GM12878 (cell line): ENCODE measurements at regions not wholly inside any gene's neighbourhood (a gene's known extent, or its start where the extent isn't known, plus 50 kb on each side); places are given as distances from the start of the nearest gene placed in this dataset.

ENCODE experiments used
- ATAC-seq: fragments of 200-7000 bp; cut with Tn5 transposase; 3 replicates; pipeline ENCODE4 v1.9.1; 2020; ENCODE audit warnings: mild to moderate bottlenecking, moderate library complexity
- BruUV-seq: library from RNA; stranded (reverse); fragments of 400-500 nt; replicated peaks from 2 replicates; lab custom pipeline; 2021; lab: Mats Ljungman, UMichigan
- CTCF ChIA-PET: fragments of 300-600 bp; sonication (Branson Sonifier 250); formaldehyde crosslinking; extraction: SDS; loops from one replicate; lab custom pipeline; 2021; ENCODE audit warnings: inconsistent platforms; lab: Yijun Ruan, JAX
- POLR2A ChIA-PET: fragments of 350-600 bp; formaldehyde crosslinking; extraction: SDS; loops from one replicate; lab custom pipeline; 2021; ENCODE audit warnings: inconsistent platforms; lab: Charles Lee
- RAD21 ChIA-PET: fragments of 300-600 bp; sonication (Branson Sonifier 250); formaldehyde crosslinking; loops from one replicate; lab custom pipeline; 2023; ENCODE audit warnings: antibody characterized with exemption; ENCODE audit not compliant: unreplicated experiment; lab: Charles Lee
- SMC1A ChIA-PET: fragments of 300-600 bp; sonication (Branson Sonifier 250); formaldehyde crosslinking; loops from one replicate; lab custom pipeline; 2023; ENCODE audit not compliant: unreplicated experiment, uncharacterized antibody; lab: Charles Lee
- DNase-seq: peaks from one replicate; pipeline ENCODE4 v3.0.0-alpha.2; 2011; ENCODE audit warnings: low read depth, low spot score
- FAIRE-seq: peaks from 3 replicates; lab custom pipeline; 2011; peaks lifted over from hg19 to GRCh38; lab: Jason Lieb, UNC
- H2AFZ ChIP-seq: 2 replicates; pipeline ENCODE4 v1.6.0; 2011; ENCODE audit warnings: low read depth, low read length, control low read depth; ENCODE audit not compliant: control insufficient read depth
- H3K27ac ChIP-seq: 2 replicates; pipeline ENCODE4 v1.5.1; 2011; ENCODE audit warnings: control low read depth; ENCODE audit not compliant: control insufficient read depth, insufficient read depth
- H3K27me3 ChIP-seq, 2 experiments: replicated peaks in 1 of 2; 2 replicates each; pipeline versions ENCODE4 v1.6.0 to v1.6.1; 2011; ENCODE audit warnings: low read length in 1 of 2; ENCODE audit not compliant: control insufficient read depth in 2 of 2, insufficient read depth in 2 of 2
- H3K36me3 ChIP-seq, 2 experiments: 2 replicates each; pipeline ENCODE4 v1.5.1; 2011; ENCODE audit warnings: low read length in 1 of 2; ENCODE audit not compliant: control insufficient read depth in 2 of 2, insufficient read depth in 2 of 2
- H3K4me1 ChIP-seq: 2 replicates; pipeline ENCODE4 v1.6.1; 2011; ENCODE audit warnings: mild to moderate bottlenecking, low read length, moderate library complexity, mixed read lengths; ENCODE audit not compliant: control insufficient read depth, insufficient read depth
- H3K4me2 ChIP-seq: 2 replicates; pipeline ENCODE4 v1.6.0; 2011; ENCODE audit warnings: control low read depth; ENCODE audit not compliant: control insufficient read depth, insufficient read depth
- H3K4me3 ChIP-seq: fragments of 200-600 bp; sonication (generic); 2 replicates; pipeline ENCODE4 v1.5.1; 2016
- H3K79me2 ChIP-seq: 2 replicates; pipeline ENCODE4 v1.6.0; 2011; ENCODE audit warnings: low read length; ENCODE audit not compliant: control insufficient read depth, insufficient read depth
- H3K9ac ChIP-seq: 2 replicates; pipeline ENCODE4 v1.8.0; 2011; ENCODE audit warnings: low read length, control low read depth, mixed read lengths; ENCODE audit not compliant: control insufficient read depth, insufficient read depth
- H3K9me3 ChIP-seq: replicated peaks from 3 replicates; pipeline ENCODE4 v1.5.1; 2011; ENCODE audit warnings: mild to moderate bottlenecking, low read length; ENCODE audit not compliant: control insufficient read depth, insufficient read depth
- H4K20me1 ChIP-seq: 2 replicates; pipeline ENCODE4 v1.6.0; 2011; ENCODE audit not compliant: control insufficient read depth, insufficient read depth
- BCLAF1 ChIP-seq: fragments of 450-650 bp; IDR thresholded peaks from 2 replicates; pipeline ENCODE4 v1.6.1; 2017; ENCODE audit warnings: antibody characterized with exemption, mild to moderate bottlenecking, moderate library complexity
- CBX3 ChIP-seq: fragments of 200-600 bp; sonication (generic); IDR thresholded peaks from 2 replicates; pipeline ENCODE4 v1.6.1; 2016; ENCODE audit warnings: low read depth, borderline replicate concordance
- CREB1 ChIP-seq: IDR thresholded peaks from 2 replicates; pipeline ENCODE4 v1.6.1; 2012; ENCODE audit warnings: low read depth, mild to moderate bottlenecking, inconsistent platforms
- CTCF ChIP-seq, 3 experiments: IDR thresholded peaks in 2 of 3; conservative IDR thresholded peaks in 1 of 3; 2 replicates each; pipeline ENCODE4 v1.5.1; 2011; ENCODE audit warnings: low read depth in 3 of 3, low read length in 3 of 3, mild to moderate bottlenecking in 3 of 3, control low read depth in 2 of 3, moderate library complexity in 2 of 3, inconsistent platforms in 1 of 3, mixed read lengths in 1 of 3; ENCODE audit not compliant: control insufficient read depth in 2 of 3, insufficient read depth in 1 of 3; ENCODE audit errors: extremely low read depth in 1 of 3
- FOS ChIP-seq: IDR thresholded peaks from 3 replicates; pipeline ENCODE4 v1.6.1; 2011; ENCODE audit warnings: borderline replicate concordance; ENCODE audit not compliant: insufficient read length; ENCODE audit errors: extremely low read depth
- GATAD2B ChIP-seq: fragments of 450-650 bp; conservative IDR thresholded peaks from 2 replicates; pipeline ENCODE4 v1.6.1; 2017; ENCODE audit warnings: low read depth, mild to moderate bottlenecking, moderate library complexity
- HCFC1 ChIP-seq: fragments of 150-350 bp; IDR thresholded peaks from 2 replicates; pipeline ENCODE4 v1.6.1; 2014; ENCODE audit warnings: low read length
- IRF5 ChIP-seq: fragments of 450-650 bp; IDR thresholded peaks from 2 replicates; pipeline ENCODE4 v1.6.1; 2017; ENCODE audit warnings: borderline replicate concordance
- MEF2A ChIP-seq: IDR thresholded peaks from 2 replicates; pipeline ENCODE4 v1.6.1; 2011; ENCODE audit warnings: low read depth, mild to moderate bottlenecking, low read length, moderate library complexity; ENCODE audit not compliant: insufficient read depth
- MTA2 ChIP-seq: fragments of 450-650 bp; IDR thresholded peaks from 2 replicates; pipeline ENCODE4 v1.6.1; 2016; ENCODE audit warnings: low read depth, mild to moderate bottlenecking, moderate library complexity
- NFYB ChIP-seq: IDR thresholded peaks from 2 replicates; pipeline ENCODE4 v1.6.1; 2011; ENCODE audit warnings: low read depth, mild to moderate bottlenecking, low read length, improper control_type of control experiment, moderate library complexity; ENCODE audit not compliant: insufficient read depth
- NR2C2 ChIP-seq: IDR thresholded peaks from 2 replicates; pipeline ENCODE4 v1.6.1; 2011; ENCODE audit warnings: borderline replicate concordance, low read depth; ENCODE audit not compliant: control insufficient read depth, insufficient read length
- NR2F1 ChIP-seq: fragments of 450-650 bp; conservative IDR thresholded peaks from 2 replicates; pipeline ENCODE4 v1.6.1; 2017; ENCODE audit warnings: mild to moderate bottlenecking
- PML ChIP-seq: IDR thresholded peaks from 2 replicates; pipeline ENCODE4 v1.6.1; 2012; ENCODE audit warnings: low read length, inconsistent platforms
- POLR2AphosphoS2 ChIP-seq: IDR thresholded peaks from 2 replicates; pipeline ENCODE4 v1.6.1; 2011; ENCODE audit warnings: low read depth, mild to moderate bottlenecking, low read length, improper control_type of control experiment, moderate library complexity
- POLR2AphosphoS5 ChIP-seq: IDR thresholded peaks from 2 replicates; pipeline ENCODE4 v1.6.1; 2011; ENCODE audit warnings: mild to moderate bottlenecking, low read length, inconsistent platforms
- SMAD1 ChIP-seq: fragments of 450-650 bp; IDR thresholded peaks from 2 replicates; pipeline ENCODE4 v1.6.1; 2018; ENCODE audit warnings: mild to moderate bottlenecking, low read depth; ENCODE audit not compliant: partially characterized antibody
- SREBF1 ChIP-seq: IDR thresholded peaks from 2 replicates; pipeline ENCODE4 v1.6.1; 2012; ENCODE audit warnings: mild to moderate bottlenecking, low read length
- TCF7 ChIP-seq: IDR thresholded peaks from 2 replicates; pipeline ENCODE4 v1.6.1; 2014; ENCODE audit warnings: antibody characterized with exemption, borderline replicate concordance
- WGBS: methylation state at CpG from one replicate; pipeline ENCODE4 v1.1.6; 2016; ENCODE audit warnings: low lambda C conversion rate; ENCODE audit not compliant: insufficient replicate concordance, insufficient coverage; ENCODE audit errors: missing lambda C conversion rate; 5-methylcytosine and 5-hydroxymethylcytosine counted together
- in situ Hi-C: fragments of 300-500 bp; cut with MboI; formaldehyde crosslinking; loops from 9 replicates; pipeline ENCODE4 v1.14.3; 2018; ENCODE audit warnings: mixed read lengths
- intact Hi-C: fragments of 100-400 bp; cut with micrococcal nuclease; formaldehyde crosslinking; loops from one replicate; pipeline ENCODE4 v1.14.2; 2022; ENCODE audit not compliant: unreplicated experiment

GRCh38 chr5:18072600-18072999 is 438.3 kb downstream of the TAF11L14 start (continued):
- TF ChIP-seq NR2C2 (no peak), CTCF (IDR thresholded peaks at IDR 0.05 in 2 of 3, conservative IDR thresholded peaks at IDR 0.05 in 1 of 3; ENCODE audit: control insufficient read depth in 2 of 3, extremely low read depth in 1 of 3, insufficient read depth in 1 of 3, low read depth in 3 of 3, low read length in 3 of 3) (no peak), NFYB (no peak), PML (no peak), GATAD2B (no peak), POLR2AphosphoS2 (no peak)

- BruUV-seq, result no TSS peak
- Histone ChIP-seq H3K27me3 (no peaks in the 10 kb centered on the region), H3K4me3 (no peak overlapping the region), H3K27ac (no peak overlapping the region), H2AFZ (no peak overlapping the region), H3K36me3 (no peaks in the 10 kb centered on the region), H3K79me2 (no peaks in the 10 kb centered on the region), H3K9ac (no peak overlapping the region), H3K4me1 (no peaks in the 10 kb centered on the region), H4K20me1 (no peaks in the 10 kb centered on the region), H3K4me2 (no peak overlapping the region), H3K9me3 (no peaks in the 10 kb centered on the region)
- in situ Hi-C loops (no loop called here), intact Hi-C loops (no loop called here)
- ChIA-PET POLR2A (no interaction called here), SMC1A (no interaction called here), RAD21 (no interaction called here), CTCF (no interaction called here)
- ATAC-seq (no peak), DNase-seq (no peak), FAIRE-seq (no peak)
- WGBS, result 11% methylated on average over 3 of the region's 3 CpGs
- TF ChIP-seq HCFC1, result no peak
- no peak for TF ChIP-seq IRF5
- no peak for TF ChIP-seq CREB1
- TF ChIP-seq MEF2A, result no peak
- no peak for TF ChIP-seq NR2F1
- no peak for TF ChIP-seq TCF7
- TF ChIP-seq POLR2AphosphoS5, result no peak
- TF ChIP-seq MTA2, result no peak
- TF ChIP-seq BCLAF1, result no peak
- TF ChIP-seq SMAD1, result no peak
- TF ChIP-seq SREBF1, result no peak
- no peak for TF ChIP-seq CBX3
- no peak for TF ChIP-seq FOS
- TF ChIP-seq PML, result no peak
Measured at GRCh38 chr5:18074961-18075360, 440.7 kb downstream of the TAF11L14 start.
